Body of pancreas (tissue), 4 donors: ENCODE measurements at regions not wholly inside any gene's neighbourhood (a gene's known extent, or its start where the extent isn't known, plus 50 kb on each side); places are given as distances from the start of the nearest gene placed in this dataset.

ENCODE experiments used
- POLR2A ChIP-seq, 3 donors: fragments of 450-650 bp; IDR thresholded peaks; one replicate each; pipeline ENCODE4 v1.6.1; 2016; ENCODE audit warnings: antibody characterized with exemption in 3 of 3, mild to moderate bottlenecking in 2 of 3
- TF ChIP-seq, protein P1 (sequence below), 7 experiments: fragments of 450-650 bp in 4 of 7; fragments of 200-600 bp in 3 of 7; sonication (generic) in 3 of 7; IDR thresholded peaks; one replicate each; pipeline ENCODE4 v1.5.1; 2016 to 2019; ENCODE audit warnings: antibody characterized with exemption in 7 of 7

- TF ChIP-seq, protein P1, sequence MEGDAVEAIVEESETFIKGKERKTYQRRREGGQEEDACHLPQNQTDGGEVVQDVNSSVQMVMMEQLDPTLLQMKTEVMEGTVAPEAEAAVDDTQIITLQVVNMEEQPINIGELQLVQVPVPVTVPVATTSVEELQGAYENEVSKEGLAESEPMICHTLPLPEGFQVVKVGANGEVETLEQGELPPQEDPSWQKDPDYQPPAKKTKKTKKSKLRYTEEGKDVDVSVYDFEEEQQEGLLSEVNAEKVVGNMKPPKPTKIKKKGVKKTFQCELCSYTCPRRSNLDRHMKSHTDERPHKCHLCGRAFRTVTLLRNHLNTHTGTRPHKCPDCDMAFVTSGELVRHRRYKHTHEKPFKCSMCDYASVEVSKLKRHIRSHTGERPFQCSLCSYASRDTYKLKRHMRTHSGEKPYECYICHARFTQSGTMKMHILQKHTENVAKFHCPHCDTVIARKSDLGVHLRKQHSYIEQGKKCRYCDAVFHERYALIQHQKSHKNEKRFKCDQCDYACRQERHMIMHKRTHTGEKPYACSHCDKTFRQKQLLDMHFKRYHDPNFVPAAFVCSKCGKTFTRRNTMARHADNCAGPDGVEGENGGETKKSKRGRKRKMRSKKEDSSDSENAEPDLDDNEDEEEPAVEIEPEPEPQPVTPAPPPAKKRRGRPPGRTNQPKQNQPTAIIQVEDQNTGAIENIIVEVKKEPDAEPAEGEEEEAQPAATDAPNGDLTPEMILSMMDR (IDR thresholded peaks at IDR 0.05) = no peak
- no peak for TF ChIP-seq POLR2A (IDR thresholded peaks at IDR 0.05)
These were observed 986.2 kb upstream of the CITED2 start for GRCh38 chr6:140360651-140361050.
